ENCODE measurements at regions not wholly inside any gene's neighbourhood (a gene's known extent, or its start where the extent isn't known, plus 50 kb on each side); places are given as distances from the start of the nearest gene placed in this dataset.
A peak's percentile ranks its signal among the peaks of the same experiment; 100 is the strongest.
"Not testable (repeated sequence)": the region's sequence is repeated elsewhere in the genome, so short reads cannot be mapped to it uniquely, and the experiment has no call there.

DNA sequence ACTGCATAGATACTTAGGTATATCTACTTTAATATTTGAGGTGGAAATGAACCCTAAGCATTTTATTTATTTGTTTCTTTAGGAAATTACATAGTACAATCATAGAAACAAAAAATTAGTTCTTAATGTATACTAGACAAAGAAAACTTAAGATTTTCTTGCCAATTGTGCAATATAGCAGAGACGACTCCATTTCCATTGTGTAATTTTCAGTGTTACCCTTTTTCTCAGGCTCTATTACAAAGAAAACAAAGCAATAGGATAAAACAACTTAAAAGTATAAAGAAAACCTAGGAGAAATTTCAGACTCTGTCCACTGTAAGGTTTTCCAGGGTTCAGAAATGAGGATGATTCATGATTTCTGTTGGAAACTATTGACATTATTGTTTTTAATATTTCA lies 89.0 kb upstream of the SERTAD2 start (continued):
- TF ChIP-seq, protein P1, sequence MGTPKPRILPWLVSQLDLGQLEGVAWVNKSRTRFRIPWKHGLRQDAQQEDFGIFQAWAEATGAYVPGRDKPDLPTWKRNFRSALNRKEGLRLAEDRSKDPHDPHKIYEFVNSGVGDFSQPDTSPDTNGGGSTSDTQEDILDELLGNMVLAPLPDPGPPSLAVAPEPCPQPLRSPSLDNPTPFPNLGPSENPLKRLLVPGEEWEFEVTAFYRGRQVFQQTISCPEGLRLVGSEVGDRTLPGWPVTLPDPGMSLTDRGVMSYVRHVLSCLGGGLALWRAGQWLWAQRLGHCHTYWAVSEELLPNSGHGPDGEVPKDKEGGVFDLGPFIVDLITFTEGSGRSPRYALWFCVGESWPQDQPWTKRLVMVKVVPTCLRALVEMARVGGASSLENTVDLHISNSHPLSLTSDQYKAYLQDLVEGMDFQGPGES (IDR thresholded peaks at IDR 0.05; ENCODE audit: low read depth, low read length): no peak
- TF ChIP-seq EZH2phosphoT487 (IDR thresholded peaks at IDR 0.05; ENCODE audit: borderline replicate concordance, low read depth) (no peak), MXI1 (IDR thresholded peaks at IDR 0.05; ENCODE audit: low read depth, low read length) (no peak), FOXJ3 (CRISPR knock-in tag; IDR thresholded peaks at IDR 0.05) (no peak), TEAD4 (IDR thresholded peaks at IDR 0.05; ENCODE audit: borderline replicate concordance, insufficient read depth) (no peak), NFIC (IDR thresholded peaks at IDR 0.05; ENCODE audit: borderline replicate concordance) (no peak), SIN3A (IDR thresholded peaks at IDR 0.05; ENCODE audit: borderline replicate concordance, low read depth, low read length) (no peak), FOSL2 (IDR thresholded peaks at IDR 0.05; ENCODE audit: borderline replicate concordance, low read depth) (no peak)
- TF ChIP-seq, protein P2, sequence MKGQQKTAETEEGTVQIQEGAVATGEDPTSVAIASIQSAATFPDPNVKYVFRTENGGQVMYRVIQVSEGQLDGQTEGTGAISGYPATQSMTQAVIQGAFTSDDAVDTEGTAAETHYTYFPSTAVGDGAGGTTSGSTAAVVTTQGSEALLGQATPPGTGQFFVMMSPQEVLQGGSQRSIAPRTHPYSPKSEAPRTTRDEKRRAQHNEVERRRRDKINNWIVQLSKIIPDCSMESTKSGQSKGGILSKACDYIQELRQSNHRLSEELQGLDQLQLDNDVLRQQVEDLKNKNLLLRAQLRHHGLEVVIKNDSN (IDR thresholded peaks at IDR 0.05; ENCODE audit: borderline replicate concordance, low read depth): no peak

DNA sequence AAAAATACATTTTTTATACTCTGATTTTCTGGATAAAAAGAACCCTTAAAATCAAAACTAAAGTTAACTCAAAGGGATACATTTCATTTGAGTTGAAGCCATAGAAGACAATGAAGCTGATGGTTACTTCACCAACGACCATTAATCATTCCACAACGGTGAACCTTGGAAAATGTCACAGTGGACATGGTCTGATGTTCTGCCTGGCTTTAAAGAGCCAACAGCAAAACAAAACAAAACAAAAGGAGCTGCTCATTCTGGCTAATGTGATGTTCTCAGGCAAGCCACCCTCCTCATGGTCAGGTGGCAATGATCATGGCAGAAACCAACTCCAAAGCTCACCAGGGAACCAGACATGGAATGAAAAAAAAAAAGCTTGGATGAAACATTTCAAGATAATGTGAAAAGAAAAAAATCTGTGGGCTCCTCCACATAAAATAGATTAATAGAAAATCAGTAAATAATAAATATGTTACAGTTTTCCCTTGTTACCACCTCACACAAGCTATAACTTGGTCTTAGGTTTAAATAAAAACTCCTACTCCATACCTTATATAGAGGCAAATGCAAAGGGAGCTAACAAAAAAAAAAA lies 90.1 kb upstream of the SERTAD2 start:
- POLR2A ChIA-PET: no interaction called here
- peaks cover 24% of the 10 kb centered on the region for H3K79me2 ChIP-seq (ENCODE audit: insufficient read depth)
- TF ChIP-seq TCF12 (IDR thresholded peaks at IDR 0.05): no peak
- H3F3A ChIP-seq (replicated peaks; ENCODE audit: insufficient read depth): peaks cover 12% of the 10 kb centered on the region
- no peak overlapping the region for H2AFZ ChIP-seq (ENCODE audit: low read depth)
- no peaks in the 10 kb centered on the region for H3K9me2 ChIP-seq
- H3K9me3 ChIP-seq: no peaks in the 10 kb centered on the region
- DNase-seq: no peak
- no peak overlapping the region for H3K4me3 ChIP-seq (ENCODE audit: low read depth in 2 of 2, low read length in 1 of 2)
- CTCF ChIA-PET: interaction anchor here (0.9 kb wide), 1 partner anchor 11 kb away, joined by 3 read pairs; no protein-coding TSS in a partner anchor
- no peak overlapping the region for H3K9ac ChIP-seq
- H3K4me1 ChIP-seq (ENCODE audit: control insufficient read depth in 1 of 2, insufficient read depth in 2 of 2, low read depth in 1 of 2, low read length in 1 of 2): peaks cover 0 to 3% of the 10 kb centered on the region in 2 experiments; a peak in 3 of 4 replicates
- H3K36me3 ChIP-seq (replicated peaks in 1 of 2; ENCODE audit: control insufficient read depth in 1 of 2, insufficient read depth in 2 of 2, low read length in 1 of 2): no peaks in the 10 kb centered on the region
- H3K27me3 ChIP-seq (ENCODE audit: insufficient read depth): no peaks in the 10 kb centered on the region
- no peak overlapping the region for H3K27ac ChIP-seq (ENCODE audit: low read depth in 2 of 2, low read length in 1 of 2)
- no peaks in the 10 kb centered on the region for H4K20me1 ChIP-seq (ENCODE audit: insufficient read depth)
- 87% methylated on average over 2 of the region's 2 CpGs for WGBS (ENCODE audit: low lambda C conversion rate)
- H3K4me2 ChIP-seq: no peak overlapping the region

DNA sequence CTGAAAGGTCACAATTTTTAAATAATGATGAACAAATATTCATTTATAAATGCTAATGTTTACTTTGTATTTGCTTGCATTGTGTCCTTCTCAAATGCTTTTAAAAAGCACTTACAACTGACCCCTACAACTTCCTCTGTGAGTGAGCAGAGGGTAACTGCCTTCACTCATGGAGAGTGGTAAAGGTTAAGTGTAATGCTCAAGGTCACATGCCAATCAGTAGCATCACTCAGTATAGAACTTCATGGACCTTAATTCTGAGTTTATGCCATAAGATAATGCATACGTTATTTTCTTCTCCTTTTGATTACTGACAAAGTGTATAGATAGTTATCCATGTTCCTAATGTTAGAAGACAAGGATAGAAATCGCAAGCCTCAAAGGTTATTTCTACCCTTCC lies 91.8 kb upstream of the SERTAD2 start:
- Histone ChIP-seq H4K20me1 (ENCODE audit: insufficient read depth) (no peaks in the 10 kb centered on the region), H3K9ac (no peak overlapping the region), H3K4me3 (ENCODE audit: low read depth in 2 of 2, low read length in 1 of 2) (no peak overlapping the region), H3K79me2 (ENCODE audit: insufficient read depth) (peaks cover 28% of the 10 kb centered on the region; the same call in 1 of the 2 replicates), H3K4me2 (peak overlapping the region; percentile 2; the same call in 1 of the 2 replicates), H3K4me1 (ENCODE audit: control insufficient read depth in 1 of 2, insufficient read depth in 2 of 2, low read depth in 1 of 2, low read length in 1 of 2) (peaks cover 0 to 4% of the 10 kb centered on the region in 2 experiments; a peak in 3 of 4 replicates), H3K36me3 (replicated peaks in 1 of 2; ENCODE audit: control insufficient read depth in 1 of 2, insufficient read depth in 2 of 2, low read length in 1 of 2) (no peaks in the 10 kb centered on the region), H3K9me2 (no peaks in the 10 kb centered on the region), H2AFZ (ENCODE audit: low read depth) (no peak overlapping the region), H3K9me3 (no peaks in the 10 kb centered on the region), H3K27me3 (ENCODE audit: insufficient read depth) (no peaks in the 10 kb centered on the region), H3K27ac (ENCODE audit: low read depth in 2 of 2, low read length in 1 of 2) (no peak overlapping the region), H3F3A (replicated peaks; ENCODE audit: insufficient read depth) (peaks cover 16% of the 10 kb centered on the region)
- ChIA-PET CTCF (interaction anchor here (0.8 to 1.4 kb wide), 3 partner anchors 49 to 99 kb away, joined by 3 to 4 read pairs (median 3); no protein-coding TSS in a partner anchor), POLR2A (no interaction called here)
- WGBS (ENCODE audit: low lambda C conversion rate): 70% methylated on average over 2 of the region's 2 CpGs
- DNase-seq: no peak
- TF ChIP-seq, protein P3, sequence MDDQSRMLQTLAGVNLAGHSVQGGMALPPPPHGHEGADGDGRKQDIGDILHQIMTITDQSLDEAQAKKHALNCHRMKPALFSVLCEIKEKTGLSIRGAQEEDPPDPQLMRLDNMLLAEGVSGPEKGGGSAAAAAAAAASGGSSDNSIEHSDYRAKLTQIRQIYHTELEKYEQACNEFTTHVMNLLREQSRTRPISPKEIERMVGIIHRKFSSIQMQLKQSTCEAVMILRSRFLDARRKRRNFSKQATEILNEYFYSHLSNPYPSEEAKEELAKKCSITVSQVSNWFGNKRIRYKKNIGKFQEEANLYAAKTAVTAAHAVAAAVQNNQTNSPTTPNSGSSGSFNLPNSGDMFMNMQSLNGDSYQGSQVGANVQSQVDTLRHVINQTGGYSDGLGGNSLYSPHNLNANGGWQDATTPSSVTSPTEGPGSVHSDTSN (IDR thresholded peaks at IDR 0.05): 0 out of 2 replicates have a peak, but pooled peaks have one; percentile 6
- TF ChIP-seq, protein P4, sequence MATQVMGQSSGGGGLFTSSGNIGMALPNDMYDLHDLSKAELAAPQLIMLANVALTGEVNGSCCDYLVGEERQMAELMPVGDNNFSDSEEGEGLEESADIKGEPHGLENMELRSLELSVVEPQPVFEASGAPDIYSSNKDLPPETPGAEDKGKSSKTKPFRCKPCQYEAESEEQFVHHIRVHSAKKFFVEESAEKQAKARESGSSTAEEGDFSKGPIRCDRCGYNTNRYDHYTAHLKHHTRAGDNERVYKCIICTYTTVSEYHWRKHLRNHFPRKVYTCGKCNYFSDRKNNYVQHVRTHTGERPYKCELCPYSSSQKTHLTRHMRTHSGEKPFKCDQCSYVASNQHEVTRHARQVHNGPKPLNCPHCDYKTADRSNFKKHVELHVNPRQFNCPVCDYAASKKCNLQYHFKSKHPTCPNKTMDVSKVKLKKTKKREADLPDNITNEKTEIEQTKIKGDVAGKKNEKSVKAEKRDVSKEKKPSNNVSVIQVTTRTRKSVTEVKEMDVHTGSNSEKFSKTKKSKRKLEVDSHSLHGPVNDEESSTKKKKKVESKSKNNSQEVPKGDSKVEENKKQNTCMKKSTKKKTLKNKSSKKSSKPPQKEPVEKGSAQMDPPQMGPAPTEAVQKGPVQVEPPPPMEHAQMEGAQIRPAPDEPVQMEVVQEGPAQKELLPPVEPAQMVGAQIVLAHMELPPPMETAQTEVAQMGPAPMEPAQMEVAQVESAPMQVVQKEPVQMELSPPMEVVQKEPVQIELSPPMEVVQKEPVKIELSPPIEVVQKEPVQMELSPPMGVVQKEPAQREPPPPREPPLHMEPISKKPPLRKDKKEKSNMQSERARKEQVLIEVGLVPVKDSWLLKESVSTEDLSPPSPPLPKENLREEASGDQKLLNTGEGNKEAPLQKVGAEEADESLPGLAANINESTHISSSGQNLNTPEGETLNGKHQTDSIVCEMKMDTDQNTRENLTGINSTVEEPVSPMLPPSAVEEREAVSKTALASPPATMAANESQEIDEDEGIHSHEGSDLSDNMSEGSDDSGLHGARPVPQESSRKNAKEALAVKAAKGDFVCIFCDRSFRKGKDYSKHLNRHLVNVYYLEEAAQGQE (IDR thresholded peaks at IDR 0.05; ENCODE audit: low read depth, low read length): no peak

DNA sequence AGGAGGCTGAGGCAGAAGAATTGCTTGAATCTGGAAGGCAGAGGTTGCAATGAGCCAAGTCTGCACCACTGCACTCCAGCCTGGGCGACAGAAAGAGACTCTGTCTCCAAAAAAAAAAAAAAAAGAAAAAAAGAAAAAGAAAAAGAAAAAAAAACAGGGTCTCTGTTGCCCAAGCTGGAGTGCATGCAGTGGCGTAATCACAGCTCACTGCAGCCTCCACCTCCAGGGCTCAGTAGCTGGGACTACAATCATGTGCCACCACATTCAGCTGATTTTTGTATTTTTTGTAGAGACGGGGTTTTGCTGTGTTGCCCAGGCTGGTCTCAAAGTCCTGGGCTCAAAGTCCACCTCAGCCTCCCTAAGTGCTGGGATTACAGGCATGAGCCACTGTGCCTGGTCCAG lies 94.0 kb upstream of the SERTAD2 start:
- peaks cover 28% of the 10 kb centered on the region; the same call in 1 of the 2 replicates for H3K79me2 ChIP-seq (ENCODE audit: insufficient read depth)
- not testable (repeated sequence) for H3K9me2 ChIP-seq; H3K9me3 ChIP-seq; H3K9ac ChIP-seq; H3K4me3 ChIP-seq (ENCODE audit: low read depth in 2 of 2, low read length in 1 of 2); H3K4me2 ChIP-seq; H2AFZ ChIP-seq (ENCODE audit: low read depth); H3K27me3 ChIP-seq (ENCODE audit: insufficient read depth); H4K20me1 ChIP-seq (ENCODE audit: insufficient read depth); H3K36me3 ChIP-seq (replicated peaks in 1 of 2; ENCODE audit: control insufficient read depth in 1 of 2, insufficient read depth in 2 of 2, low read length in 1 of 2); H3K4me1 ChIP-seq (ENCODE audit: control insufficient read depth in 1 of 2, insufficient read depth in 2 of 2, low read depth in 1 of 2, low read length in 1 of 2); DNase-seq; H3K27ac ChIP-seq (ENCODE audit: low read depth in 2 of 2, low read length in 1 of 2)
- 93% methylated on average over 3 of the region's 3 CpGs for WGBS (ENCODE audit: low lambda C conversion rate)
- ChIA-PET POLR2A (interaction anchor here (1.1 kb wide), 1 partner anchor 94 kb away, joined by 3 read pairs; the partner anchor contains the start of gene SERTAD2), CTCF (interaction anchor here (0.9 to 1.2 kb wide), 3 partner anchors 25 to 101 kb away, joined by 3 read pairs; no protein-coding TSS in a partner anchor)
- H3F3A ChIP-seq (replicated peaks; ENCODE audit: insufficient read depth): peaks cover 19% of the 10 kb centered on the region
